Neural progenitor cell (in vitro differentiated cells): ENCODE measurements at regions not wholly inside any gene's neighbourhood (a gene's known extent, or its start where the extent isn't known, plus 50 kb on each side); places are given as distances from the start of the nearest gene placed in this dataset.

ENCODE experiments used
- DNase-seq: peaks from one replicate; pipeline ENCODE4 v3.0.0-alpha.2; 2016; ENCODE audit warnings: low spot score
- H2AFZ ChIP-seq: fragments of 200-600 bp; sonication (generic); replicated peaks from 2 replicates; pipeline ENCODE4 v1.6.1; 2016; ENCODE audit warnings: antibody characterized with exemption
- H3F3A ChIP-seq: fragments of 200-600 bp; sonication (generic); 2 replicates; pipeline ENCODE4 v1.6.1; 2016; ENCODE audit warnings: antibody characterized with exemption, low read depth
- H3K27ac ChIP-seq: fragments of 200-600 bp; sonication (generic); 2 replicates; pipeline ENCODE4 v1.5.1; 2016; ENCODE audit warnings: mild to moderate bottlenecking
- H3K27me3 ChIP-seq: fragments of 200-600 bp; sonication (generic); 2 replicates; pipeline ENCODE4 v1.6.1; 2016; ENCODE audit warnings: mild to moderate bottlenecking, moderate library complexity
- H3K36me3 ChIP-seq: fragments of 200-600 bp; sonication (generic); 2 replicates; pipeline ENCODE4 v1.5.1; 2016
- H3K4me1 ChIP-seq: fragments of 200-600 bp; sonication (generic); 2 replicates; pipeline ENCODE4 v1.6.1; 2016; ENCODE audit warnings: mixed run types
- H3K4me2 ChIP-seq: fragments of 200-600 bp; sonication (generic); 2 replicates; pipeline ENCODE4 v1.6.1; 2016
- H3K4me3 ChIP-seq: fragments of 200-600 bp; sonication (generic); 2 replicates; pipeline ENCODE4 v1.5.1; 2016
- H3K79me2 ChIP-seq: fragments of 200-600 bp; sonication (generic); 2 replicates; pipeline ENCODE4 v1.6.1; 2016; ENCODE audit warnings: low read depth
- H3K9ac ChIP-seq: fragments of 200-600 bp; sonication (generic); 2 replicates; pipeline ENCODE4 v1.6.1; 2016
- H3K9me3 ChIP-seq: fragments of 200-600 bp; sonication (generic); 2 replicates; pipeline ENCODE4 v1.5.1; 2016; ENCODE audit warnings: low read depth
- H4K20me1 ChIP-seq: fragments of 200-600 bp; sonication (generic); 2 replicates; pipeline ENCODE4 v1.6.1; 2016; ENCODE audit warnings: low read depth
- H3K27ac Mint-ChIP-seq: 3 replicates; pipeline ENCODE4 v1.8.0; 2021; ENCODE audit warnings: mixed read lengths
- H3K27me3 Mint-ChIP-seq: 2 replicates; pipeline ENCODE4 v1.8.0; 2022; ENCODE audit warnings: low read depth, mild to moderate bottlenecking, inconsistent platforms, moderate library complexity, mixed read lengths; ENCODE audit not compliant: insufficient read depth
- H3K36me3 Mint-ChIP-seq: 3 replicates; pipeline ENCODE4 v1.8.0; 2021; ENCODE audit warnings: mixed read lengths
- H3K4me1 Mint-ChIP-seq: 3 replicates; pipeline ENCODE4 v1.8.0; 2021; ENCODE audit warnings: mixed read lengths
- H3K4me3 Mint-ChIP-seq: 3 replicates; pipeline ENCODE4 v1.8.0; 2021; ENCODE audit warnings: mild to moderate bottlenecking, moderate library complexity, mixed read lengths
- H3K9me3 Mint-ChIP-seq: 3 replicates; pipeline ENCODE4 v1.8.0; 2020; ENCODE audit warnings: mixed read lengths
- CTCF ChIP-seq: fragments of 200-600 bp; sonication (generic); IDR thresholded peaks from 2 replicates; pipeline ENCODE4 v1.5.1; 2017; ENCODE audit warnings: antibody characterized with exemption, mild to moderate bottlenecking
- EZH2 ChIP-seq: fragments of 200-600 bp; sonication (generic); IDR thresholded peaks from 2 replicates; pipeline ENCODE4 v1.6.1; 2017; ENCODE audit warnings: antibody characterized with exemption, mild to moderate bottlenecking, moderate library complexity
- EZH2phosphoT487 ChIP-seq: fragments of 200-600 bp; sonication (generic); IDR thresholded peaks from 2 replicates; pipeline ENCODE4 v1.6.1; 2017; ENCODE audit warnings: antibody characterized with exemption

- no peak overlapping the region for H3K27ac ChIP-seq
These were observed 80.0 kb downstream of the C11orf91 start for GRCh38 chr11:33620423-33621171.

GRCh38 chr11:33618956-33619355 lies 81.7 kb downstream of the C11orf91 start:
- no peaks in the 10 kb centered on the region for H3F3A ChIP-seq
- no peak for DNase-seq
- H3K27ac Mint-ChIP-seq = no peak overlapping the region
- no peak overlapping the region for H3K4me2 ChIP-seq
- no peaks in the 10 kb centered on the region for H3K36me3 ChIP-seq
- H3K79me2 ChIP-seq = no peaks in the 10 kb centered on the region
- no peaks in the 10 kb centered on the region for H4K20me1 ChIP-seq
- H3K4me3 Mint-ChIP-seq = no peak overlapping the region
- H2AFZ ChIP-seq = no peak overlapping the region
- no peak overlapping the region for H3K9ac ChIP-seq
- no peak overlapping the region for H3K4me3 ChIP-seq
- TF ChIP-seq EZH2phosphoT487 = no peak
- TF ChIP-seq EZH2 = no peak
- no peak for TF ChIP-seq CTCF
- peaks cover 2% of the 10 kb centered on the region for H3K36me3 Mint-ChIP-seq
- peaks cover 16% of the 10 kb centered on the region for H3K4me1 Mint-ChIP-seq
- no peaks in the 10 kb centered on the region for H3K9me3 Mint-ChIP-seq
- H3K27me3 ChIP-seq = no peaks in the 10 kb centered on the region
- H3K4me1 ChIP-seq = no peaks in the 10 kb centered on the region
- H3K9me3 ChIP-seq = no peaks in the 10 kb centered on the region
- no peaks in the 10 kb centered on the region for H3K27me3 Mint-ChIP-seq
- H3K27ac ChIP-seq = no peak overlapping the region

More at GRCh38 chr11:33620423-33621171, 80.0 kb downstream of the C11orf91 start:
- no peak overlapping the region for H3K4me3 ChIP-seq
- H4K20me1 ChIP-seq = no peaks in the 10 kb centered on the region
- no peaks in the 10 kb centered on the region for H3K79me2 ChIP-seq
- Mint-ChIP-seq H3K4me1 (peaks cover 14% of the 10 kb centered on the region), H3K27ac (no peak overlapping the region), H3K4me3 (no peak overlapping the region), H3K9me3 (no peaks in the 10 kb centered on the region), H3K27me3 (no peaks in the 10 kb centered on the region), H3K36me3 (peaks cover 2% of the 10 kb centered on the region)
- H3K9me3 ChIP-seq = no peaks in the 10 kb centered on the region
- no peak for DNase-seq
- H3K9ac ChIP-seq = no peak overlapping the region
- no peaks in the 10 kb centered on the region for H3K27me3 ChIP-seq
- H3K4me1 ChIP-seq = no peaks in the 10 kb centered on the region
- no peaks in the 10 kb centered on the region for H3K36me3 ChIP-seq
- no peaks in the 10 kb centered on the region for H3F3A ChIP-seq
- H3K4me2 ChIP-seq = no peak overlapping the region
- TF ChIP-seq CTCF = no peak
- TF ChIP-seq EZH2phosphoT487 = no peak
- TF ChIP-seq EZH2 = no peak
- H2AFZ ChIP-seq = no peak overlapping the region

- Mint-ChIP-seq H3K27me3 (no peaks in the 10 kb centered on the region), H3K4me3 (no peak overlapping the region), H3K36me3 (peaks cover 2% of the 10 kb centered on the region), H3K9me3 (no peaks in the 10 kb centered on the region), H3K27ac (no peak overlapping the region), H3K4me1 (peaks cover 18% of the 10 kb centered on the region)
- H3K4me1 ChIP-seq = no peaks in the 10 kb centered on the region
- H3K27me3 ChIP-seq = no peaks in the 10 kb centered on the region
- H4K20me1 ChIP-seq = no peaks in the 10 kb centered on the region
- H3F3A ChIP-seq = no peaks in the 10 kb centered on the region
- no peak overlapping the region for H3K9ac ChIP-seq
- TF ChIP-seq EZH2phosphoT487 = no peak
- no peak for TF ChIP-seq CTCF
- no peak for TF ChIP-seq EZH2
- no peak for DNase-seq
- no peak overlapping the region for H3K27ac ChIP-seq
- no peak overlapping the region for H3K4me3 ChIP-seq
- no peaks in the 10 kb centered on the region for H3K79me2 ChIP-seq
- no peak overlapping the region for H2AFZ ChIP-seq
- H3K36me3 ChIP-seq = no peaks in the 10 kb centered on the region
- no peaks in the 10 kb centered on the region for H3K9me3 ChIP-seq
- H3K4me2 ChIP-seq = no peak overlapping the region
These were observed 82.3 kb downstream of the C11orf91 start for GRCh38 chr11:33618351-33618710.
